Parathyroid adenoma (tissue), 2 donors: ENCODE measurements at regions not wholly inside any gene's neighbourhood (a gene's known extent, or its start where the extent isn't known, plus 50 kb on each side); places are given as distances from the start of the nearest gene placed in this dataset.

Experiments used
- H2AFZ ChIP-seq: fragments of 300-600 bp; sonication (generic); one replicate; pipeline ENCODE4 v1.7.0; 2017; ENCODE audit warnings: antibody characterized with exemption, mild to moderate bottlenecking
- H3K27ac ChIP-seq: fragments of 300-600 bp; sonication (generic); one replicate; pipeline ENCODE4 v1.7.0; 2017
- H3K27me3 ChIP-seq: fragments of 300-600 bp; sonication (generic); one replicate; pipeline ENCODE4 v1.7.0; 2017; ENCODE audit warnings: low read length; ENCODE audit not compliant: control insufficient read depth, insufficient read depth
- H3K36me3 ChIP-seq: fragments of 300-600 bp; sonication (generic); one replicate; pipeline ENCODE4 v1.7.0; 2017; ENCODE audit warnings: low read length; ENCODE audit not compliant: control insufficient read depth, insufficient read depth
- H3K4me1 ChIP-seq: fragments of 300-600 bp; sonication (generic); one replicate; pipeline ENCODE4 v1.7.0; 2017; ENCODE audit warnings: control low read depth
- H3K4me2 ChIP-seq: fragments of 300-600 bp; sonication (generic); one replicate; pipeline ENCODE4 v1.7.0; 2017; ENCODE audit warnings: low read length
- H3K4me3 ChIP-seq: fragments of 300-600 bp; sonication (generic); one replicate; pipeline ENCODE4 v1.7.0; 2017; ENCODE audit warnings: low read depth, low read length
- H3K79me2 ChIP-seq: fragments of 300-600 bp; sonication (generic); one replicate; pipeline ENCODE4 v1.7.0; 2017; ENCODE audit warnings: control low read depth
- H3K9ac ChIP-seq: fragments of 300-600 bp; sonication (generic); one replicate; pipeline ENCODE4 v1.7.0; 2017; ENCODE audit warnings: mild to moderate bottlenecking
- H3K9me3 ChIP-seq: fragments of 300-600 bp; sonication (generic); one replicate; pipeline ENCODE4 v1.7.0; 2017; ENCODE audit warnings: low read length; ENCODE audit not compliant: control insufficient read depth
- CTCF ChIP-seq: fragments of 300-600 bp; sonication (generic); IDR thresholded peaks from one replicate; pipeline ENCODE4 v1.7.0; 2017; ENCODE audit warnings: antibody characterized with exemption, mild to moderate bottlenecking
- donor health status: primary hyperparathyroidism.

- no peak overlapping the region for H2AFZ ChIP-seq
- no peaks in the 10 kb centered on the region for H3K4me1 ChIP-seq
- no peak overlapping the region for H3K4me2 ChIP-seq
- no peak overlapping the region for H3K9ac ChIP-seq
- H3K9me3 ChIP-seq = no peaks in the 10 kb centered on the region
- no peak overlapping the region for H3K4me3 ChIP-seq
- H3K79me2 ChIP-seq = no peaks in the 10 kb centered on the region
- no peak for TF ChIP-seq CTCF
- no peaks in the 10 kb centered on the region for H3K36me3 ChIP-seq
- H3K27me3 ChIP-seq = no peaks in the 10 kb centered on the region
- no peak overlapping the region for H3K27ac ChIP-seq
These were observed 79.4 kb downstream of the SLC4A3 start for GRCh38 chr2:219706823-219707281.

GRCh38 chr2:219707496-219708285, 80.3 kb downstream of the SLC4A3 start:
- H3K79me2 ChIP-seq = no peaks in the 10 kb centered on the region
- no peak overlapping the region for H3K4me2 ChIP-seq
- H3K4me3 ChIP-seq = no peak overlapping the region
- no peak overlapping the region for H3K9ac ChIP-seq
- no peaks in the 10 kb centered on the region for H3K27me3 ChIP-seq
- no peaks in the 10 kb centered on the region for H3K9me3 ChIP-seq
- H3K36me3 ChIP-seq = no peaks in the 10 kb centered on the region
- TF ChIP-seq CTCF = no peak
- no peaks in the 10 kb centered on the region for H3K4me1 ChIP-seq
- H2AFZ ChIP-seq = no peak overlapping the region
- no peak overlapping the region for H3K27ac ChIP-seq

GRCh38 chr2:219709331-219709761, 81.9 kb downstream of the SLC4A3 start:
- Histone ChIP-seq H3K4me3 (no peak overlapping the region), H3K9ac (no peak overlapping the region), H3K9me3 (no peaks in the 10 kb centered on the region), H2AFZ (no peak overlapping the region), H3K4me1 (no peaks in the 10 kb centered on the region), H3K79me2 (no peaks in the 10 kb centered on the region), H3K4me2 (no peak overlapping the region), H3K27me3 (no peaks in the 10 kb centered on the region), H3K36me3 (no peaks in the 10 kb centered on the region), H3K27ac (no peak overlapping the region)
- TF ChIP-seq CTCF = no peak

GRCh38 chr2:219713110-219713509, 85.7 kb downstream of the SLC4A3 start:
- Histone ChIP-seq H3K4me3 (no peak overlapping the region), H3K27me3 (no peaks in the 10 kb centered on the region), H3K4me2 (no peak overlapping the region), H3K9ac (no peak overlapping the region), H3K4me1 (no peaks in the 10 kb centered on the region), H3K27ac (no peak overlapping the region), H2AFZ (no peak overlapping the region), H3K36me3 (no peaks in the 10 kb centered on the region), H3K79me2 (no peaks in the 10 kb centered on the region), H3K9me3 (no peaks in the 10 kb centered on the region)
- TF ChIP-seq CTCF = no peak
